NCI-H345 (cell line): ENCODE measurements at regions not wholly inside any gene's neighbourhood (a gene's known extent, or its start where the extent isn't known, plus 50 kb on each side); places are given as distances from the start of the nearest gene placed in this dataset.
"Not testable (repeated sequence)": the region's sequence is repeated elsewhere in the genome, so short reads cannot be mapped to it uniquely, and the experiment has no call there.

ENCODE experiments used
- DNase-seq: peaks from one replicate; lab custom pipeline; 2025; lab: John Stamatoyannopoulos, UW

GRCh38 chr20:25864963-25865714 is 168.5 kb upstream of the ZNF337 start:
- DNase-seq = not testable (repeated sequence)

- no peak for DNase-seq
Measured at GRCh38 chr20:25864326-25864962, 167.8 kb upstream of the ZNF337 start.

- no peak for DNase-seq
Measured at GRCh38 chr20:25863536-25864325, 167.1 kb upstream of the ZNF337 start.

GRCh38 chr20:25862967-25863530 is 166.4 kb upstream of the ZNF337 start:
- DNase-seq = peak; percentile 90

- no peak for DNase-seq
Measured at GRCh38 chr20:25860531-25861150, 164.0 kb upstream of the ZNF337 start.

GRCh38 chr20:25859649-25860530 is 163.2 kb upstream of the ZNF337 start:
- DNase-seq = peak; percentile 88

GRCh38 chr20:25858495-25859425 is 162.1 kb upstream of the ZNF337 start:
- DNase-seq = no peak

GRCh38 chr20:25857091-25857788 is 160.6 kb upstream of the ZNF337 start:
- not testable (repeated sequence) for DNase-seq

- no peak for DNase-seq
Measured at GRCh38 chr20:25856256-25856884, 159.7 kb upstream of the ZNF337 start.

GRCh38 chr20:25855451-25856156 is 159.0 kb upstream of the ZNF337 start:
- DNase-seq = not testable (repeated sequence)

GRCh38 chr20:25854666-25855065 is 158.0 kb upstream of the ZNF337 start:
- not testable (repeated sequence) for DNase-seq

GRCh38 chr20:25853718-25854388 is 157.2 kb upstream of the ZNF337 start:
- DNase-seq = peak; percentile 91

GRCh38 chr20:25852968-25853717 is 156.5 kb upstream of the ZNF337 start:
- not testable (repeated sequence) for DNase-seq

GRCh38 chr20:25850133-25850532 is 153.5 kb upstream of the ZNF337 start:
- peak; percentile 58 for DNase-seq

GRCh38 chr20:25848222-25848621 is 151.6 kb upstream of the ZNF337 start:
- DNase-seq = no peak

GRCh38 chr20:25844640-25845039 is 148.0 kb upstream of the ZNF337 start:
- not testable (repeated sequence) for DNase-seq

GRCh38 chr20:25813511-25813910 is 116.9 kb upstream of the ZNF337 start:
- not testable (repeated sequence) for DNase-seq
